ENCODE measurements at regions not wholly inside any gene's neighbourhood (a gene's known extent, or its start where the extent isn't known, plus 50 kb on each side); places are given as distances from the start of the nearest gene placed in this dataset.

GRCh38 chr21:26280775-26281174 is 110.2 kb upstream of the APP start:
- Histone ChIP-seq H3K9me1 (ENCODE audit: control insufficient read depth, insufficient read depth, low read length) (no peaks in the 10 kb centered on the region), H4K20me1 (replicated peaks; ENCODE audit: control insufficient read depth, insufficient read depth, low read length) (no peaks in the 10 kb centered on the region), H3K36me3 (ENCODE audit: control insufficient read depth, insufficient read depth, low read length) (no peaks in the 10 kb centered on the region), H3K9ac (ENCODE audit: insufficient read depth in 1 of 2, low read depth in 2 of 2, low read length in 2 of 2) (no peak overlapping the region), H3K27ac (ENCODE audit: extremely low read depth, low read depth, low read length) (no peak overlapping the region), H3K79me2 (ENCODE audit: control insufficient read depth, insufficient read depth, low read length) (no peaks in the 10 kb centered on the region), H3K9me3 (replicated peaks; ENCODE audit: control insufficient read depth, insufficient read depth, low read depth, low read length) (no peaks in the 10 kb centered on the region; the same call in none of the 2 replicates), H3K4me1 (replicated peaks in 1 of 2; ENCODE audit: control insufficient read depth in 2 of 2, insufficient read depth in 2 of 2, low read length in 2 of 2) (no peaks in the 10 kb centered on the region), H2AFZ (ENCODE audit: low read depth, low read length) (no peak overlapping the region), H3K4me2 (ENCODE audit: insufficient read depth, low read length) (no peak overlapping the region), H3K27me3 (ENCODE audit: control insufficient read depth in 2 of 2, insufficient read depth in 2 of 2, low read length in 2 of 2) (no peaks in the 10 kb centered on the region), H3K4me3 (no peak overlapping the region)
- POLR2A ChIA-PET: no interaction called here
- BruUV-seq (replicated peaks): no TSS peak
- CTCF ChIA-PET (ENCODE audit: low intra/inter-chr PET ratio): no interaction called here
- no peak for ATAC-seq
- 0% methylated on average over 3 of the region's 3 CpGs for WGBS (ENCODE audit: insufficient coverage, low coverage, missing lambda C conversion rate)
- no peak for FAIRE-seq
- in situ Hi-C loops (cut with MboI): no loop called here
- DNase-seq (ENCODE audit: extremely low read depth in 1 of 4, low spot score in 3 of 4): no peak
- intact Hi-C loops (cut with micrococcal nuclease): no loop called here
- TF ChIP-seq ZNF280B (CRISPR knock-in tag; IDR thresholded peaks at IDR 0.05): no peak
- TF ChIP-seq GTF3C2 (IDR thresholded peaks at IDR 0.05; ENCODE audit: borderline replicate concordance, extremely low read depth, insufficient read length): no peak
- no peak for TF ChIP-seq ZNF778 (CRISPR knock-in tag; IDR thresholded peaks at IDR 0.05)
- TF ChIP-seq ZNF699 (CRISPR knock-in tag; IDR thresholded peaks at IDR 0.05; ENCODE audit: insufficient replicate concordance): no peak
- TF ChIP-seq ATF2 (CRISPR knock-in tag; IDR thresholded peaks at IDR 0.05): no peak
- no peak for TF ChIP-seq ZBTB26 (CRISPR knock-in tag; IDR thresholded peaks at IDR 0.05)
- no peak for TF ChIP-seq VEZF1 (CRISPR knock-in tag; IDR thresholded peaks at IDR 0.05)
- TF ChIP-seq ZNF592 (IDR thresholded peaks at IDR 0.05): no peak
